ENCODE measurements at regions not wholly inside any gene's neighbourhood (a gene's known extent, or its start where the extent isn't known, plus 50 kb on each side); places are given as distances from the start of the nearest gene placed in this dataset.
A peak's percentile ranks its signal among the peaks of the same experiment; 100 is the strongest.

DNA sequence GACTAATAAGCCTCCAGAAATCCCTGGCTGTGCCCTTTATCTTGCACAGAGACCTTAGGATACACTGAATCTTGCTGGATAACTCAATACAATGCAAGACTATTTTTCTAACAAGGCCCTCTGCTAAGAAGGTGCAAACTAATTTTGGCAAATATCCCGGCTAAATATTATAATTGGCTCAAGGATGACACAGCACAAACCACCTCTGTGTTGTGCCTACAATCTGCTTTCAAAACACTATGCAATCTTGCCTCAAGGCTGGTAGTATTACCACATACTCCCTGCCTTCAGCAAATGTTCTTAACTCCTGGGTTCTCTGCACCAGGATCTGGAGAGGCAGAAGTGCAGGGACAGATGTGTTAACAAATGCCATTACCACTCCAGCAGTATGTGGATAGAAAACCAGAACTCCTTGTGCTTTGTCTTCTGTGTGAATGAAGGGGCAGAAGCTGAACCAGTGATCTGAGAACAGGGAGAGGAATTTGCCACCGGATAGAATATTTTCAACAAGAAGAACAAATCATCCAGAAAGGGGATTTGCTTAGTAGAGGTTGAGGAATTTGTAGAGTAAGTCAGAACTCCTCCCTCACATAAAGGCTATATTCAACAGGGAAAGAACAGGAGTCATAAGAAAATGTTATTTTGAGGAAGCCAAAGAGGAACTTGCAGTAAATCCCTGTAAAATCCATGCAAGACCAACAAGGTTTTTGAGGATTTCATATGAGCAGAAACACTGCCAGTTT, 74.1 kb upstream of the SLC4A11 start:
- Histone ChIP-seq H3K9me3 (no peaks in the 10 kb centered on the region), H3K27me3 (no peaks in the 10 kb centered on the region), H3K36me3 (peaks cover 0 to 97% (median 11%) of the 10 kb centered on the region in 9 donors), H3K27ac (peak overlapping the region in 9 of 10 donors; percentile 3 to 78 (median 64)), H3K4me3 (no peak overlapping the region), H3K4me1 (peaks cover 5 to 56% (median 40%) of the 10 kb centered on the region in 9 donors)
- intact Hi-C loops (cut with DNase I), result loop anchor here in 5 of 10 donors (10.0 kb wide), 4 partner anchors 88 to 258 kb away; no protein-coding TSS in a partner anchor
- DNase-seq (no peak), ATAC-seq (peak in 7 of 8 donors; percentile 32 to 75 (median 56))
- TF ChIP-seq, protein P1, sequence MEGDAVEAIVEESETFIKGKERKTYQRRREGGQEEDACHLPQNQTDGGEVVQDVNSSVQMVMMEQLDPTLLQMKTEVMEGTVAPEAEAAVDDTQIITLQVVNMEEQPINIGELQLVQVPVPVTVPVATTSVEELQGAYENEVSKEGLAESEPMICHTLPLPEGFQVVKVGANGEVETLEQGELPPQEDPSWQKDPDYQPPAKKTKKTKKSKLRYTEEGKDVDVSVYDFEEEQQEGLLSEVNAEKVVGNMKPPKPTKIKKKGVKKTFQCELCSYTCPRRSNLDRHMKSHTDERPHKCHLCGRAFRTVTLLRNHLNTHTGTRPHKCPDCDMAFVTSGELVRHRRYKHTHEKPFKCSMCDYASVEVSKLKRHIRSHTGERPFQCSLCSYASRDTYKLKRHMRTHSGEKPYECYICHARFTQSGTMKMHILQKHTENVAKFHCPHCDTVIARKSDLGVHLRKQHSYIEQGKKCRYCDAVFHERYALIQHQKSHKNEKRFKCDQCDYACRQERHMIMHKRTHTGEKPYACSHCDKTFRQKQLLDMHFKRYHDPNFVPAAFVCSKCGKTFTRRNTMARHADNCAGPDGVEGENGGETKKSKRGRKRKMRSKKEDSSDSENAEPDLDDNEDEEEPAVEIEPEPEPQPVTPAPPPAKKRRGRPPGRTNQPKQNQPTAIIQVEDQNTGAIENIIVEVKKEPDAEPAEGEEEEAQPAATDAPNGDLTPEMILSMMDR (IDR thresholded peaks at IDR 0.05), result no peak
- 52 to 60% methylated on average over 2 of the region's 2 CpGs for WGBS, 2 donors

DNA sequence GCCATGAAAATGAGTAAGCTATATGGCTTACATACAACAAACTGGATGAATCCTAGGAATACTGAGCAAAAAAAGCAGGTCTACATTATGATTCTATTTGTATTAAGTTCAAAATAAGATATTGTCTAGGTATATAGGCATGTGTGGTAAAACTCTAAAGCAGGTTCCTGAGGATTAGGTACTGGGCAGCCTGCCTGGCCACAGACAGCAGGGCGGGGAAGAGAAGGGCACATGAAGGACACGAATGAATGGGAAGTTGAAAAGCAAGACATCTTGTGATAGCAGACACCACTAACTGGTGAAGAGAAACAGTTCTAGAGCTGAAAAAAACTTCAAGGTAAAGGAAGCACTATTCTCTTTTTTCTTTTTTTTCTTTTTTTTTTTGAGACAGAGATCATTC, 72.6 kb upstream of the SLC4A11 start:
- peak in 2 of 8 donors; percentile 45 to 56 for ATAC-seq
- Histone ChIP-seq H3K27ac (peak overlapping the region in 3 of 10 donors; percentile 42 to 78 (median 66)), H3K4me1 (peaks cover 5 to 61% (median 40%) of the 10 kb centered on the region in 9 donors), H3K27me3 (no peaks in the 10 kb centered on the region), H3K4me3 (no peak overlapping the region), H3K9me3 (no peaks in the 10 kb centered on the region), H3K36me3 (peaks cover 0 to 97% (median 16%) of the 10 kb centered on the region in 9 donors)
- intact Hi-C loops (cut with DNase I), result loop anchor here in 5 of 10 donors (10.0 kb wide), 4 partner anchors 87 to 257 kb away; no protein-coding TSS in a partner anchor
- 41 to 72% methylated on average over 2 of the region's 2 CpGs for WGBS, 2 donors
- TF ChIP-seq, protein P1 (IDR thresholded peaks at IDR 0.05), result no peak
- DNase-seq, result no peak

DNA sequence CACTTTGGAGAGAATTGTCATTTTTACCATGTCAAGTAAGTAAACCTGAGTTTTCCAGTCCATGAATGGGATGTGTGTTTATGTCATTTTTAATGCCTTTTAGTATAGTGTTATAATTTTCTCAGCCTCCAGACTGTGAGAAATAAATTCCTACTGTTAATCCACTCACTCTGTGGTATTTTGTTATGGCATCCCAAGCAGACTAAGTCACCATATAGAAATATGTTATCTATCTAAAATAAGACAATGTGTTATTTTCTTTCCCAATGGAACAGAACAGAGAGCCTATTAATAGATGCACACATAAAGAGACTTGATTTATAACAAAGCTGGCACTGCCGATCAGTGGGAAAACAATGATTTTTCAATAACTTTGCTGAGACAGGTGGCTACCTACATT, 70.2 kb upstream of the SLC4A11 start:
- Histone ChIP-seq H3K27me3 (no peaks in the 10 kb centered on the region), H3K9me3 (no peaks in the 10 kb centered on the region), H3K36me3 (peaks cover 0 to 97% (median 23%) of the 10 kb centered on the region in 9 donors), H3K27ac (no peak overlapping the region), H3K4me1 (peaks cover 5 to 38% (median 23%) of the 10 kb centered on the region in 9 donors), H3K4me3 (no peak overlapping the region)
- WGBS, 2 donors, result 88 to 94% methylated on average over 1 of the region's 1 CpG
- ATAC-seq (no peak), DNase-seq (no peak)
- intact Hi-C loops (cut with DNase I), result no loop called here
- TF ChIP-seq, protein P1 (IDR thresholded peaks at IDR 0.05), result no peak

DNA sequence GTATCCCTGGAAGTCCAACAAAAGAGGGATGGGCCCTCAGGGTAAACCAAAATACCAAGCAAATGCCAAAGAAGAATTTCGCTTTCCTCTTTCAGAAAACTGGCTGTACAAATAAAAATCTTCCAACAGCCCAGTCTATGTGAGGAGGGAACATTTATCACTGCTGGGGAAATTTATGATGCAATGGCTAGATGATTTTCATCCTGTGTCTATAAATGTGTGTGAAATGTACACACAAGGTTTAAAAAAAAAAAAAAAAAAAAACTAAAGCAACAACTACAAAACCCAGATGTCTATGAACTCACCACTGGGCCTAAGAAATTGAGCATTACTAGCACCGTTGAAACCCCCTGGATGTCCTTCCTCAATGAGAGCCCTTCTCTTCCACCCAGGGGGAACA, 68.7 kb upstream of the SLC4A11 start:
- H3K4me3 ChIP-seq, result no peak overlapping the region
- DNase-seq (no peak), ATAC-seq (no peak)
- H3K9me3 ChIP-seq, result no peaks in the 10 kb centered on the region
- no peaks in the 10 kb centered on the region for H3K27me3 ChIP-seq
- intact Hi-C loops (cut with DNase I), result no loop called here
- H3K36me3 ChIP-seq, result peaks cover 0 to 98% (median 38%) of the 10 kb centered on the region in 9 donors
- TF ChIP-seq, protein P1 (IDR thresholded peaks at IDR 0.05), result no peak
- H3K4me1 ChIP-seq, result peaks cover 0 to 23% (median 8%) of the 10 kb centered on the region in 9 donors
- WGBS, 2 donors, result 86 to 92% methylated on average over 2 of the region's 2 CpGs
- peak overlapping the region in 2 of 10 donors; percentile 34 to 70 for H3K27ac ChIP-seq

All from heart right ventricle (tissue), 16 donors.